HEK293T (cell line): ENCODE measurements at regions not wholly inside any gene's neighbourhood (a gene's known extent, or its start where the extent isn't known, plus 50 kb on each side); places are given as distances from the start of the nearest gene placed in this dataset.

ENCODE experiments used
- ARNT ChIP-seq: fragments of 450-650 bp; IDR thresholded peaks from 2 replicates; pipeline ENCODE4 v1.6.1; 2017; ENCODE audit warnings: mild to moderate bottlenecking
- BHLHE40 ChIP-seq: fragments of 450-650 bp; IDR thresholded peaks from 2 replicates; pipeline ENCODE4 v1.6.1; 2016; ENCODE audit warnings: mild to moderate bottlenecking, moderate library complexity, borderline replicate concordance
- FOXM1 ChIP-seq: fragments of 450-650 bp; IDR thresholded peaks from 2 replicates; pipeline ENCODE4 v1.6.1; 2017; ENCODE audit warnings: mild to moderate bottlenecking, borderline replicate concordance
- HDGF ChIP-seq: fragments of 450-650 bp; IDR thresholded peaks from 2 replicates; pipeline ENCODE4 v1.6.1; 2017; ENCODE audit warnings: antibody characterized with exemption, borderline replicate concordance
- L3MBTL2 ChIP-seq: fragments of 450-650 bp; conservative IDR thresholded peaks from 2 replicates; pipeline ENCODE4 v1.6.1; 2016; ENCODE audit warnings: mild to moderate bottlenecking
- NFRKB ChIP-seq: fragments of 450-650 bp; IDR thresholded peaks from 2 replicates; pipeline ENCODE4 v1.6.1; 2016; ENCODE audit warnings: mild to moderate bottlenecking, moderate library complexity
- SP1 ChIP-seq: fragments of 450-650 bp; IDR thresholded peaks from 2 replicates; pipeline ENCODE4 v1.6.1; 2017
- SUZ12 ChIP-seq: fragments of 450-650 bp; IDR thresholded peaks from 2 replicates; pipeline ENCODE4 v1.6.1; 2016; ENCODE audit warnings: mild to moderate bottlenecking
- TF ChIP-seq, protein P1 (sequence below): fragments of 450-650 bp; IDR thresholded peaks from 2 replicates; pipeline ENCODE4 v1.6.1; 2016

DNA sequence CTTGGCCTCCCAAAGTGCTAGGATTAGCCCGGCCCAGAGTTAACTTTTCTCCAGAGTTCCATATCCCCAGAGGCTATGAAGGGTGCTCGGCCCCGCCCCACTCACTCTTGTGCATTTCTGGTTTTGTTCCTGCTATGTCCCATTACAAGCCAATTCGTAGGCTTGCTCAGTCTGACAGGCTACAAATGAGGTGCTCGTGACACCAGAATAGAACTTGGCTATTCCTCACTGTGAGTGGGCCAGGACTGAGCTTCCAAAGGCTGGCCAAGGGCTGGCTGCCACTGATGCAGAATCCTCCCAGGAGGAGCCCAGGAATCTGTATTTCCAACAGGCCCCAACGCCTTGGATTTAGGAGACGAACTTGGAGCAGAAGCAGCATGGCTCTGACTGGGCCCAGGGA is 282.7 kb upstream of the C2CD4B start:
- TF ChIP-seq L3MBTL2 = no peak
- no peak for TF ChIP-seq SUZ12
- no peak for TF ChIP-seq HDGF
- TF ChIP-seq NFRKB = no peak
- no peak for TF ChIP-seq ARNT
- TF ChIP-seq FOXM1 = no peak
- no peak for TF ChIP-seq SP1
- TF ChIP-seq, protein P1, sequence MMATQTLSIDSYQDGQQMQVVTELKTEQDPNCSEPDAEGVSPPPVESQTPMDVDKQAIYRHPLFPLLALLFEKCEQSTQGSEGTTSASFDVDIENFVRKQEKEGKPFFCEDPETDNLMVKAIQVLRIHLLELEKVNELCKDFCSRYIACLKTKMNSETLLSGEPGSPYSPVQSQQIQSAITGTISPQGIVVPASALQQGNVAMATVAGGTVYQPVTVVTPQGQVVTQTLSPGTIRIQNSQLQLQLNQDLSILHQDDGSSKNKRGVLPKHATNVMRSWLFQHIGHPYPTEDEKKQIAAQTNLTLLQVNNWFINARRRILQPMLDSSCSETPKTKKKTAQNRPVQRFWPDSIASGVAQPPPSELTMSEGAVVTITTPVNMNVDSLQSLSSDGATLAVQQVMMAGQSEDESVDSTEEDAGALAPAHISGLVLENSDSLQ = no peak
- no peak for TF ChIP-seq BHLHE40
